ENCODE measurements at regions not wholly inside any gene's neighbourhood (a gene's known extent, or its start where the extent isn't known, plus 50 kb on each side); places are given as distances from the start of the nearest gene placed in this dataset.

GRCh38 chr10:10394933-10395658 is 622.6 kb upstream of the CELF2 start:
- intact Hi-C loops (cut with DNase I), result no loop called here
- no peak for ATAC-seq
- no peak for TF ChIP-seq CTCF (IDR thresholded peaks at IDR 0.05)
- DNase-seq, result no peak
- H3K4me1 ChIP-seq, result no peaks in the 10 kb centered on the region
- H3K27me3 ChIP-seq (ENCODE audit: low read depth), result no peaks in the 10 kb centered on the region
- H3K27ac ChIP-seq, result no peak overlapping the region
- H3K36me3 ChIP-seq, result no peaks in the 10 kb centered on the region
- H3K4me3 ChIP-seq, result no peak overlapping the region
- H3K9me3 ChIP-seq, result no peaks in the 10 kb centered on the region

- no peak for ATAC-seq
- no peak overlapping the region for H3K4me3 ChIP-seq
- intact Hi-C loops (cut with DNase I), result no loop called here
- H3K4me1 ChIP-seq, result no peaks in the 10 kb centered on the region
- no peak overlapping the region for H3K27ac ChIP-seq
- no peaks in the 10 kb centered on the region for H3K27me3 ChIP-seq (ENCODE audit: low read depth)
- no peaks in the 10 kb centered on the region for H3K36me3 ChIP-seq
- no peak for TF ChIP-seq CTCF (IDR thresholded peaks at IDR 0.05)
- no peaks in the 10 kb centered on the region for H3K9me3 ChIP-seq
- DNase-seq, result no peak
Measured at GRCh38 chr10:10396601-10397000, 621.1 kb upstream of the CELF2 start.

GRCh38 chr10:10397906-10398305 is 619.8 kb upstream of the CELF2 start:
- Histone ChIP-seq H3K4me3 (no peak overlapping the region), H3K9me3 (no peaks in the 10 kb centered on the region), H3K4me1 (no peaks in the 10 kb centered on the region), H3K27ac (no peak overlapping the region), H3K27me3 (ENCODE audit: low read depth) (no peaks in the 10 kb centered on the region), H3K36me3 (no peaks in the 10 kb centered on the region)
- no peak for ATAC-seq
- intact Hi-C loops (cut with DNase I), result no loop called here
- no peak for TF ChIP-seq CTCF (IDR thresholded peaks at IDR 0.05)
- no peak for DNase-seq

- no peak for ATAC-seq
- intact Hi-C loops (cut with DNase I), result no loop called here
- no peaks in the 10 kb centered on the region for H3K36me3 ChIP-seq
- H3K27ac ChIP-seq, result no peak overlapping the region
- TF ChIP-seq CTCF (IDR thresholded peaks at IDR 0.05), result no peak
- no peak for DNase-seq
- H3K9me3 ChIP-seq, result no peaks in the 10 kb centered on the region
- H3K4me1 ChIP-seq, result no peaks in the 10 kb centered on the region
- H3K27me3 ChIP-seq (ENCODE audit: low read depth), result no peaks in the 10 kb centered on the region
- H3K4me3 ChIP-seq, result no peak overlapping the region
Measured at GRCh38 chr10:10403762-10404161, 613.9 kb upstream of the CELF2 start.

- no peaks in the 10 kb centered on the region for H3K36me3 ChIP-seq
- H3K9me3 ChIP-seq, result no peaks in the 10 kb centered on the region
- no peaks in the 10 kb centered on the region for H3K4me1 ChIP-seq
- H3K27ac ChIP-seq, result no peak overlapping the region
- TF ChIP-seq CTCF (IDR thresholded peaks at IDR 0.05), result no peak
- no peaks in the 10 kb centered on the region for H3K27me3 ChIP-seq (ENCODE audit: low read depth)
- no peak for ATAC-seq
- intact Hi-C loops (cut with DNase I), result no loop called here
- DNase-seq, result no peak
- H3K4me3 ChIP-seq, result no peak overlapping the region
Measured at GRCh38 chr10:10417671-10418070, 600.0 kb upstream of the CELF2 start.
